MM.1S (cell line): ENCODE measurements at regions not wholly inside any gene's neighbourhood (a gene's known extent, or its start where the extent isn't known, plus 50 kb on each side); places are given as distances from the start of the nearest gene placed in this dataset.

ENCODE experiments used
- EZH2 ChIP-seq: fragments of 300-600 bp; sonication (generic); optimal IDR thresholded peaks from 2 replicates; pipeline ENCODE3; 2017; ENCODE audit warnings: low read depth, mild to moderate bottlenecking, antibody characterized with exemption, low read length, mixed read lengths
- TF ChIP-seq, protein P1 (sequence below): fragments of 300-600 bp; sonication (generic); IDR thresholded peaks from 2 replicates; pipeline ENCODE4 v1.5.1; 2016; ENCODE audit warnings: antibody characterized with exemption, low read length, mixed read lengths

DNA sequence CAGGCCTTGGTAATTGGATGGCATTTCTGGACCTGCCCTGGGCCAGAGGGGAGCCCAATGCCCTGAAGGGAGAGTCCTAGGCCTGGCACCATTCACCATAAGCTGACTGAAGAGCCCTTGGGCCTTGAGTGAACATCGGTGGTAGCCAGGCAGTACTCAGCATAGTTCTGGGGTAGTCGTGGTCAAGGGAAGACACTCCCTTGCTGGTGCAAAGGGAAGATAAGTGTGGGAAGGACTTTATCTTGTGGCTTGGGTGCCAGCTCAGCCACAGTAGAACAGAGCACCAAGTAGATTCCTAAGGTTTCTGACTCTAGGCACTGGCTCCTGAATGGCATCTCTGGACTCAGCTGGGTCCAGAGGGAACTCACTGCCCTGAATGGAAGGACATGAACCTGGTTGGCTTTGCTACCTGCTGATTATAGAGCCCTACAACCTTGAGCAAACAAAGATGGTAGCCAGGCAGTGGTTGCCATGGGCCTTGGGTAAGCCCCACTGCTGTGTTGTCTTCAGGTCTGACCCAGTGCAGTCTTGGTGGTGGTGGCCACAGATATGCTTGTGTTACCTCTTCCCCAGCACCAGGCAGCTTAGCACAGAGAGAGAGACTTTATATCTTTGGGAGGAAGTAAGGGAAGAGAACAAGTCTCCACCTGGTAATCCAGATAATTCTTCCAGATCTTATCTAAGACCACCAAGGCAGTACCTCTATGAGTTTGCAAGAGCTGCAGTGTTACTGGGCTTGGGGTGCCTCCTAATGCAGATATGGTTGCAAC lies 83.5 kb downstream of the PRDM13 start:
- no peak for TF ChIP-seq EZH2
- TF ChIP-seq, protein P1, sequence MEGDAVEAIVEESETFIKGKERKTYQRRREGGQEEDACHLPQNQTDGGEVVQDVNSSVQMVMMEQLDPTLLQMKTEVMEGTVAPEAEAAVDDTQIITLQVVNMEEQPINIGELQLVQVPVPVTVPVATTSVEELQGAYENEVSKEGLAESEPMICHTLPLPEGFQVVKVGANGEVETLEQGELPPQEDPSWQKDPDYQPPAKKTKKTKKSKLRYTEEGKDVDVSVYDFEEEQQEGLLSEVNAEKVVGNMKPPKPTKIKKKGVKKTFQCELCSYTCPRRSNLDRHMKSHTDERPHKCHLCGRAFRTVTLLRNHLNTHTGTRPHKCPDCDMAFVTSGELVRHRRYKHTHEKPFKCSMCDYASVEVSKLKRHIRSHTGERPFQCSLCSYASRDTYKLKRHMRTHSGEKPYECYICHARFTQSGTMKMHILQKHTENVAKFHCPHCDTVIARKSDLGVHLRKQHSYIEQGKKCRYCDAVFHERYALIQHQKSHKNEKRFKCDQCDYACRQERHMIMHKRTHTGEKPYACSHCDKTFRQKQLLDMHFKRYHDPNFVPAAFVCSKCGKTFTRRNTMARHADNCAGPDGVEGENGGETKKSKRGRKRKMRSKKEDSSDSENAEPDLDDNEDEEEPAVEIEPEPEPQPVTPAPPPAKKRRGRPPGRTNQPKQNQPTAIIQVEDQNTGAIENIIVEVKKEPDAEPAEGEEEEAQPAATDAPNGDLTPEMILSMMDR, result no peak
